Neural cell (in vitro differentiated cells): ENCODE measurements at regions not wholly inside any gene's neighbourhood (a gene's known extent, or its start where the extent isn't known, plus 50 kb on each side); places are given as distances from the start of the nearest gene placed in this dataset.

ENCODE experiments used
- POLR2AphosphoS5 ChIP-seq: IDR thresholded peaks from 2 replicates; pipeline ENCODE4 v1.6.1; 2012
- TAF1 ChIP-seq: IDR thresholded peaks from 2 replicates; pipeline ENCODE4 v1.6.1; 2012; ENCODE audit warnings: low read depth
- TF ChIP-seq, protein P1 (sequence below): fragments of 450-650 bp; IDR thresholded peaks from 2 replicates; pipeline ENCODE4 v1.5.1; 2014; ENCODE audit warnings: antibody characterized with exemption, mild to moderate bottlenecking, moderate library complexity; ENCODE audit not compliant: poor library complexity, severe bottlenecking

DNA sequence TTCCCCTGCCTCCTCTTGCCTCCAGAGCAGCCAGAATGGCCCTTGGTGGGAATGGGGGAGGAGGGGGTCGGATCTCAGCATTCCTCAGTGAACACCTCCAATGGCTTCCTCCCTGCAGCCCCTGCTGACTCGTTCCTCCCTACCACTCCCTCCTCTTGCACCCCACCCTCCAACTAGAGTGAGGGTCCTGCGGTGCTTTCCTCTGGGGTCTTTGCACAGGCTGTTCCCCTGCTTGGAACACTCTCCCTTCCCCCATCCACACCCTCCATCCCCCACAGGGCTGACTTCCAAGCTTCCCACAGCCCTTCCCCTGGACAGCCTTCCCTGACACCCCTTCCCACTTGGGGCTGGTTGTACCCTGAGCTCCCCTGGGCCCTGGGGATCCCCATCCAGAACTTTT is 70.4 kb upstream of the NEK6 start:
- TF ChIP-seq, protein P1, sequence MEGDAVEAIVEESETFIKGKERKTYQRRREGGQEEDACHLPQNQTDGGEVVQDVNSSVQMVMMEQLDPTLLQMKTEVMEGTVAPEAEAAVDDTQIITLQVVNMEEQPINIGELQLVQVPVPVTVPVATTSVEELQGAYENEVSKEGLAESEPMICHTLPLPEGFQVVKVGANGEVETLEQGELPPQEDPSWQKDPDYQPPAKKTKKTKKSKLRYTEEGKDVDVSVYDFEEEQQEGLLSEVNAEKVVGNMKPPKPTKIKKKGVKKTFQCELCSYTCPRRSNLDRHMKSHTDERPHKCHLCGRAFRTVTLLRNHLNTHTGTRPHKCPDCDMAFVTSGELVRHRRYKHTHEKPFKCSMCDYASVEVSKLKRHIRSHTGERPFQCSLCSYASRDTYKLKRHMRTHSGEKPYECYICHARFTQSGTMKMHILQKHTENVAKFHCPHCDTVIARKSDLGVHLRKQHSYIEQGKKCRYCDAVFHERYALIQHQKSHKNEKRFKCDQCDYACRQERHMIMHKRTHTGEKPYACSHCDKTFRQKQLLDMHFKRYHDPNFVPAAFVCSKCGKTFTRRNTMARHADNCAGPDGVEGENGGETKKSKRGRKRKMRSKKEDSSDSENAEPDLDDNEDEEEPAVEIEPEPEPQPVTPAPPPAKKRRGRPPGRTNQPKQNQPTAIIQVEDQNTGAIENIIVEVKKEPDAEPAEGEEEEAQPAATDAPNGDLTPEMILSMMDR: no peak
- no peak for TF ChIP-seq TAF1
- no peak for TF ChIP-seq POLR2AphosphoS5
